Fibroblast of lung (primary cell): ENCODE measurements at regions not wholly inside any gene's neighbourhood (a gene's known extent, or its start where the extent isn't known, plus 50 kb on each side); places are given as distances from the start of the nearest gene placed in this dataset.

Experiments
- CTCF ChIP-seq, 2 donors: IDR thresholded peaks in 1 of 2; conservative IDR thresholded peaks in 1 of 2; 1 replicate in 1 of 2; 2 replicates in 1 of 2; pipeline ENCODE4 v1.5.1; 2011 to 2012; ENCODE audit warnings: low read length in 2 of 2, control low read depth in 1 of 2, inconsistent platforms in 1 of 2, low read depth in 1 of 2, mild to moderate bottlenecking in 1 of 2
- EZH2 ChIP-seq: IDR thresholded peaks from 2 replicates; pipeline ENCODE4 v1.5.1; 2012; ENCODE audit warnings: low read length, control low read depth, mild to moderate bottlenecking; ENCODE audit errors: missing control alignments

GRCh38 chr7:46099076-46099475, 178.0 kb upstream of the IGFBP3 start:
- TF ChIP-seq CTCF (conservative IDR thresholded peaks at IDR 0.05 in 1 of 2, IDR thresholded peaks at IDR 0.05 in 1 of 2; ENCODE audit: low read depth in 1 of 2, low read length in 2 of 2) (no peak), EZH2 (no peak)
